D721Med (cell line): ENCODE measurements at regions not wholly inside any gene's neighbourhood (a gene's known extent, or its start where the extent isn't known, plus 50 kb on each side); places are given as distances from the start of the nearest gene placed in this dataset.

Experiments used
- DNase-seq: peaks from one replicate; pipeline ENCODE4 v3.0.0; 2011; ENCODE audit warnings: low spot score; ENCODE audit not compliant: insufficient read length
- FAIRE-seq: peaks from 2 replicates; lab custom pipeline; 2011; peaks lifted over from hg19 to GRCh38; lab: Jason Lieb, UNC
- CTCF ChIP-seq: IDR thresholded peaks from 2 replicates; pipeline ENCODE4 v1.5.1; 2012; ENCODE audit warnings: mild to moderate bottlenecking, control low read depth; ENCODE audit not compliant: insufficient read depth; ENCODE audit errors: missing control alignments

- no peak for TF ChIP-seq CTCF
- DNase-seq (no peak), FAIRE-seq (no peak)
Measured at GRCh38 chr9:12497790-12498189, 195.4 kb upstream of the TYRP1 start.

GRCh38 chr9:12502520-12502919, 190.7 kb upstream of the TYRP1 start:
- no peak for DNase-seq
- no peak for TF ChIP-seq CTCF
- no peak for FAIRE-seq

GRCh38 chr9:12503606-12504122, 189.5 kb upstream of the TYRP1 start:
- no peak for DNase-seq
- TF ChIP-seq CTCF, result no peak
- FAIRE-seq, result no peak

- peak; percentile 60 for FAIRE-seq
- no peak for TF ChIP-seq CTCF
- no peak for DNase-seq
Measured at GRCh38 chr9:12510551-12510950, 182.6 kb upstream of the TYRP1 start.

GRCh38 chr9:12511726-12512125, 181.5 kb upstream of the TYRP1 start:
- DNase-seq, result no peak
- TF ChIP-seq CTCF, result no peak
- FAIRE-seq, result no peak

GRCh38 chr9:12516031-12516430, 177.2 kb upstream of the TYRP1 start:
- no peak for FAIRE-seq
- TF ChIP-seq CTCF, result no peak
- no peak for DNase-seq

GRCh38 chr9:12516573-12516972, 176.6 kb upstream of the TYRP1 start:
- no peak for DNase-seq
- FAIRE-seq, result no peak
- TF ChIP-seq CTCF, result no peak
